DND-41 (cell line): ENCODE measurements at regions not wholly inside any gene's neighbourhood (a gene's known extent, or its start where the extent isn't known, plus 50 kb on each side); places are given as distances from the start of the nearest gene placed in this dataset.

Experiments used
- EZH2 ChIP-seq: IDR thresholded peaks from 3 replicates; pipeline ENCODE4 v1.6.1; 2012; ENCODE audit warnings: borderline replicate concordance, low read depth, mild to moderate bottlenecking, moderate library complexity, low read length, inconsistent platforms; ENCODE audit not compliant: severe bottlenecking
- TF ChIP-seq, protein P1 (sequence below): IDR thresholded peaks from 2 replicates; pipeline ENCODE4 v1.5.1; 2012; ENCODE audit warnings: borderline replicate concordance, low read length, moderate library complexity, mild to moderate bottlenecking; ENCODE audit not compliant: poor library complexity, severe bottlenecking; ENCODE audit errors: extremely low read depth

DNA sequence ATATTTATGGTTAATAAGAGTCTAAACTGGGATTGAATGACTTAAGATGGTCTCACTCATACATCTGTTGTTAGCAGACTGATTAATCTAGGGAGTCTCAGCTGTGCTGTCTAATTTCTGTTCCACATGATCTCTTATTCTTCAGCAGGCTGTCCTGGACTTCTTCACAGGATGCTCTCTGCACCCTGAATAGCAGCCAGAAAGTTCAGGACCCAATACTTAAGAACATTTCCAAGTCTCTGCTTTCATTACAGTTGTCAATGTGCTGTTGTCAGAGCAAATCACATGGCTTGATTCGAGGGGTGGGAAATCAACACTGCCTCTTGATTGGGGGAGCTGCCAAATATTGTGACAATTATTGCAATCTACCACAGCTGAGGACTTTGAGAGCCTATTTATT, 627.1 kb upstream of the SLC8A1 start:
- TF ChIP-seq, protein P1, sequence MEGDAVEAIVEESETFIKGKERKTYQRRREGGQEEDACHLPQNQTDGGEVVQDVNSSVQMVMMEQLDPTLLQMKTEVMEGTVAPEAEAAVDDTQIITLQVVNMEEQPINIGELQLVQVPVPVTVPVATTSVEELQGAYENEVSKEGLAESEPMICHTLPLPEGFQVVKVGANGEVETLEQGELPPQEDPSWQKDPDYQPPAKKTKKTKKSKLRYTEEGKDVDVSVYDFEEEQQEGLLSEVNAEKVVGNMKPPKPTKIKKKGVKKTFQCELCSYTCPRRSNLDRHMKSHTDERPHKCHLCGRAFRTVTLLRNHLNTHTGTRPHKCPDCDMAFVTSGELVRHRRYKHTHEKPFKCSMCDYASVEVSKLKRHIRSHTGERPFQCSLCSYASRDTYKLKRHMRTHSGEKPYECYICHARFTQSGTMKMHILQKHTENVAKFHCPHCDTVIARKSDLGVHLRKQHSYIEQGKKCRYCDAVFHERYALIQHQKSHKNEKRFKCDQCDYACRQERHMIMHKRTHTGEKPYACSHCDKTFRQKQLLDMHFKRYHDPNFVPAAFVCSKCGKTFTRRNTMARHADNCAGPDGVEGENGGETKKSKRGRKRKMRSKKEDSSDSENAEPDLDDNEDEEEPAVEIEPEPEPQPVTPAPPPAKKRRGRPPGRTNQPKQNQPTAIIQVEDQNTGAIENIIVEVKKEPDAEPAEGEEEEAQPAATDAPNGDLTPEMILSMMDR, result no peak
- TF ChIP-seq EZH2, result no peak
